Eye (tissue), 1 donor: ENCODE measurements at regions not wholly inside any gene's neighbourhood (a gene's known extent, or its start where the extent isn't known, plus 50 kb on each side); places are given as distances from the start of the nearest gene placed in this dataset.

Source experiments
- DNase-seq: peaks from one replicate; pipeline ENCODE4 v3.0.0-alpha.2; 2015

- DNase-seq = no peak
These were observed 260.8 kb upstream of the NAV3 start for GRCh38 chr12:77569876-77570275.

GRCh38 chr12:77560714-77561113 lies 270.0 kb upstream of the NAV3 start:
- DNase-seq = no peak

- DNase-seq = no peak
These were observed 271.2 kb upstream of the NAV3 start for GRCh38 chr12:77559400-77560074.

- no peak for DNase-seq
These were observed 275.6 kb upstream of the NAV3 start for GRCh38 chr12:77555074-77555473.

- DNase-seq = no peak
These were observed 276.6 kb upstream of the NAV3 start for GRCh38 chr12:77553976-77554619.

- peak; percentile 3 for DNase-seq
These were observed 281.1 kb upstream of the NAV3 start for GRCh38 chr12:77549383-77550128.

- peak; percentile 2 for DNase-seq
These were observed 281.9 kb upstream of the NAV3 start for GRCh38 chr12:77548797-77549196.

- DNase-seq = no peak
These were observed 290.6 kb upstream of the NAV3 start for GRCh38 chr12:77540097-77540496.

GRCh38 chr12:77537663-77538062 lies 293.0 kb upstream of the NAV3 start:
- no peak for DNase-seq

GRCh38 chr12:77535734-77536133 lies 295.0 kb upstream of the NAV3 start:
- DNase-seq = no peak

- DNase-seq = no peak
These were observed 298.8 kb upstream of the NAV3 start for GRCh38 chr12:77531912-77532311.

- no peak for DNase-seq
These were observed 308.4 kb upstream of the NAV3 start for GRCh38 chr12:77522247-77522646.

- DNase-seq = no peak
These were observed 309.1 kb upstream of the NAV3 start for GRCh38 chr12:77521508-77522115.

GRCh38 chr12:77514511-77514910 lies 316.2 kb upstream of the NAV3 start:
- no peak for DNase-seq

- DNase-seq = no peak
These were observed 319.7 kb upstream of the NAV3 start for GRCh38 chr12:77510985-77511384.

- DNase-seq = no peak
These were observed 326.2 kb upstream of the NAV3 start for GRCh38 chr12:77504466-77504865.

GRCh38 chr12:77500089-77500488 lies 330.6 kb upstream of the NAV3 start:
- no peak for DNase-seq

- no peak for DNase-seq
These were observed 333.0 kb upstream of the NAV3 start for GRCh38 chr12:77497647-77498046.

- DNase-seq = no peak
These were observed 334.0 kb upstream of the NAV3 start for GRCh38 chr12:77496714-77497113.

- DNase-seq = no peak
These were observed 336.4 kb upstream of the NAV3 start for GRCh38 chr12:77494296-77494695.

GRCh38 chr12:77493302-77494168 lies 337.2 kb upstream of the NAV3 start:
- DNase-seq = peak; percentile 62

GRCh38 chr12:77492536-77492935 lies 338.2 kb upstream of the NAV3 start:
- DNase-seq = peak; percentile 84
